Omental fat pad (tissue), 3 donors: ENCODE measurements at regions not wholly inside any gene's neighbourhood (a gene's known extent, or its start where the extent isn't known, plus 50 kb on each side); places are given as distances from the start of the nearest gene placed in this dataset.
"Not testable (repeated sequence)": the region's sequence is repeated elsewhere in the genome, so short reads cannot be mapped to it uniquely, and the experiment has no call there.

Experiments used
- ATAC-seq: fragments of 150-250 bp; one replicate; pipeline ENCODE4 v1.9.1; 2016; ENCODE audit warnings: mild to moderate bottlenecking, moderate library complexity; ENCODE audit not compliant: low FRiP score
- DNase-seq: peaks from one replicate; pipeline ENCODE4 v3.0.0-alpha.2; 2019; ENCODE audit warnings: low spot score
- TF ChIP-seq, protein P1 (sequence below), 3 donors: fragments of 450-650 bp; IDR thresholded peaks; one replicate each; pipeline ENCODE4 v1.5.1; 2016 to 2017; ENCODE audit warnings: antibody characterized with exemption in 3 of 3, mild to moderate bottlenecking in 3 of 3, moderate library complexity in 2 of 3

DNA sequence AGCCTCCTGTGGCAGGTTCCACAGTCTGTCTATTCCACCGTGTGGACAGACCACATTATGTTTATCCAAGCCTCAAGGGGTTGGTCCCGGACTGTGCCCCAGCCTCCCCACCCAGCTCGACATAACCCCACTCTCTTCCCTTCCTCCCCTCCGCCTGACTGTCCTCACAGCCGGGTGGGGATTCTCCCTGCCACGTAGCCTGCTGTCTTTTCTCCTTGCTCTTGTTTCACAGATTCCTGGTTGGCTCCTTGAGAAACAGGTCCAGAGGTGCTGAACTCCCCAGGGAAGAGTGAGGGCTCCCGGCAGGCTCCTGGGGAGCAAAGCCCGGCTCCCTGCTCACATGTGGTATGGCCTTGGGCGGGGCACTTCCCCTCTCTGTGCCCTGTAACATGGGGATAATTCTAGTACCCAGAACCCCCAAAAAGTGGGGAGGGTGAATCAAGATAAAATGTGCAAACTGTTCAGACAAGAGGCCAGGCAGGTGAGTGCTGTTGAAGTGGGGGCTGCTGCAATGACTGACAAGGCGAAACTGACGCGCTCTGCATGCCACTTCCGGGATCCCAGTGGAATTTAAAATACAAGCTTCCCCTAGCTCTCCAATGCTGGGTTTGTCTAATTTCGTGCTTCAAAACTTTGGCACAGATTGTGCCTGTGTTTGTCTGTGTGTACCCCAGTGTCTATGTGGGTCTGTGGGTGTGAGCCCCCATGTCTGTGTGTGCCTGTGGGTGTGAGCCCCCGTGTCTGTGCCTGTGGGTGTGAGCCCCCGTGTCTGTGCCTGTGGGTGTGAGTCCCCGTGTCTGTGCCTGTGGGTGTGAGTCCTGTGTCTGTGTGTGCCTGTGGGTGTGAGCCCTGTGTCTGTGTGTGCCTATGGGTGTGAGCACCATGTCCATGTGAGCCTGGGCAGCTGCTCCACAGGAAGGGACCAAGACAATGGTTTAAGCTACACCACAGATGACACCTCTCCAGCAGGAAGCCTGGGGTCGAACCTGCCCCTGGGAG is 160.6 kb upstream of the IQSEC1 start:
- no peak for DNase-seq
- no peak for ATAC-seq
- TF ChIP-seq, protein P1, sequence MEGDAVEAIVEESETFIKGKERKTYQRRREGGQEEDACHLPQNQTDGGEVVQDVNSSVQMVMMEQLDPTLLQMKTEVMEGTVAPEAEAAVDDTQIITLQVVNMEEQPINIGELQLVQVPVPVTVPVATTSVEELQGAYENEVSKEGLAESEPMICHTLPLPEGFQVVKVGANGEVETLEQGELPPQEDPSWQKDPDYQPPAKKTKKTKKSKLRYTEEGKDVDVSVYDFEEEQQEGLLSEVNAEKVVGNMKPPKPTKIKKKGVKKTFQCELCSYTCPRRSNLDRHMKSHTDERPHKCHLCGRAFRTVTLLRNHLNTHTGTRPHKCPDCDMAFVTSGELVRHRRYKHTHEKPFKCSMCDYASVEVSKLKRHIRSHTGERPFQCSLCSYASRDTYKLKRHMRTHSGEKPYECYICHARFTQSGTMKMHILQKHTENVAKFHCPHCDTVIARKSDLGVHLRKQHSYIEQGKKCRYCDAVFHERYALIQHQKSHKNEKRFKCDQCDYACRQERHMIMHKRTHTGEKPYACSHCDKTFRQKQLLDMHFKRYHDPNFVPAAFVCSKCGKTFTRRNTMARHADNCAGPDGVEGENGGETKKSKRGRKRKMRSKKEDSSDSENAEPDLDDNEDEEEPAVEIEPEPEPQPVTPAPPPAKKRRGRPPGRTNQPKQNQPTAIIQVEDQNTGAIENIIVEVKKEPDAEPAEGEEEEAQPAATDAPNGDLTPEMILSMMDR (IDR thresholded peaks at IDR 0.05): no peak

DNA sequence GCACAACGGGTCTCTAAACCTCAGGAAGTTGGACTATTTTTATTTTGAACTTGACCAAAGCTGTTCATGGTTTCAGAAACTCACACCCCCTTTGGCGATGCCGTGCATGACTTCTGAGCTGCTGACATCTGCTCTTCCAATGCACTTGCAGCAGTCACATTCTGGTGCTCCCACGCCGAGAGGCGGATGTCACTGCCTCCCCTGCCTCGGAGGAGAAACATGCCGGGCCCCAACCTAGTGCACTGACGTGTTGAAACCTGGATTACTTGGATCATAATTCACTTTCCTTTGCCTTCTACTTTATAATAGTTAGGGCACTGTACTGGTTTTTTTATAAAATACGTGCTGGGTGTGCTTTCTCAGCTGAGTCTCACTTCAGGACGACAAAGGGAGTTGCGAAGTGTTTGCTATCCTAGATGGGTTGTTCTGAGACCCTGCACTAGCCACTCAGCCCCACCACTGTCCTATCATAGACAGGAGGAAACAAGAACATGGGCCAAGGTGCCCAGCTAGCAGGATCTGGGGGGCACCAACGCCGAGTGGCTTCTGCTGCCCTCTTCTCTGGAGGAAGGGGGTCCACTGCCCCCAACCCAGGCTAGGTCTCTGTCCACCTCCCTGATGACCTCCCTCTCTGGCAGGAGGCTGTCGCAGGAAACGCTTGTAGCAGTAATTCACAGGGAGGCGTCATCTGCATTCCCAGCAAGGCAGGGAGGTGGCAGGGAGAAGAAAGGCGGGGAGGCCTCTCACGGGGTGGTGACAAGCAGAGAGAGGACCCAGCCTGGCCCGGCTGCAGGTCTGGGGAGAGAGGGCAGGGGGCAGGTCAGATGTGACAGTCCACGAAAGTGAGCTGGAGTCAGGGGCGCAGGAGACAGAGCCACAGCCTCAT is 158.8 kb upstream of the IQSEC1 start:
- ATAC-seq (no peak), DNase-seq (no peak)
- TF ChIP-seq, protein P1 (IDR thresholded peaks at IDR 0.05): no peak

DNA sequence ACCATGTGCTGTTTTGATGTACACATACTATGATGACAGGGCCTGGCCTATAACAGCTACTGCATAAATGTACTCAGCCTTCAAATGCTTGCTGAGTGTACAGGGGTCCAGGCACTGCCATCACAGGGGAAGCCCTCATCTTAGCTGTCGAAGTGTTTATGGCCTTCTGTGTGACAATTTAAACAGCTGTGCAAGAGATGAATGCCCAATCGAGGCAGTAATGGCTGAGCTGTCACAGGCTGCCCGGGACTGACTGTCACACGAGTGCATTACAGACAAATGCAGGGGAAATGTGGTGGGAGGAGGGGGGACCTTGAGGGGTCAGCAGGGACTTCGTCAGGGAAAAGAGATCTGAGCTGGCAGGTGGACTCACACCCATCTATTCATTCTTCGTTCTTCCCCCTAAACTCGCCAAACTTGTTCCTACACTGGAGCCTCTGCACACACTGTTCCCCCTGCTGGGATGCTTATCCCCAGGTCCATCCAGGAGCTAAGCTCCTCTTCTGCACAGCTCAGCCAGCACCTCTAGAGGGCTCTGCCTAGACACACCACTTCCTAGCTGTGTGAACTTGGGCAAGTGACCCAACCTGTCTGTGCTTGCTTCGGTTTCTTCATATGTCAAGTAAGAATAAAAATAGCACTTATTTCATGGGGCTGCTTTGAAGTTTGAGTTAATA is 156.2 kb upstream of the IQSEC1 start:
- TF ChIP-seq, protein P1 (IDR thresholded peaks at IDR 0.05): no peak
- ATAC-seq: no peak
- no peak for DNase-seq

DNA sequence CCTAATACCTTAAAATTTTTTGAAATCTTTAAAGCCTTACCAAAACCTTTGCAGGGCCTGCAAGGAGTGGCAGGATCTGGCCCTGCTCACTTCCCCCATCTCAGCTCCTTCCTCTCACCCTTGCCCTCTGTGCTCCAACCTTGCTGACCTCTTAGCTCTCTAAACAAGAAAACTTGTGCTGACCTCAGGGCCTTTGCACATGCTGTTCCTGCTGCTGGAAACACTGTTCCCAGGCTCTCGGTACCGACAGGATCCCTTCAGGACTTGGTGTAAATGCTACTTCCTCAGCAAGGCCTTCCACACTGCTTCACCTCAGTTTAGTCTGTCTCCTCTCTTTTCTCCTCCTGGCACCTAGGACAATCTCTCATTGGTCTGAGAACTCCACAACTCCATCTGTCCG is 155.4 kb upstream of the IQSEC1 start:
- DNase-seq (no peak), ATAC-seq (no peak)
- TF ChIP-seq, protein P1 (IDR thresholded peaks at IDR 0.05): no peak

DNA sequence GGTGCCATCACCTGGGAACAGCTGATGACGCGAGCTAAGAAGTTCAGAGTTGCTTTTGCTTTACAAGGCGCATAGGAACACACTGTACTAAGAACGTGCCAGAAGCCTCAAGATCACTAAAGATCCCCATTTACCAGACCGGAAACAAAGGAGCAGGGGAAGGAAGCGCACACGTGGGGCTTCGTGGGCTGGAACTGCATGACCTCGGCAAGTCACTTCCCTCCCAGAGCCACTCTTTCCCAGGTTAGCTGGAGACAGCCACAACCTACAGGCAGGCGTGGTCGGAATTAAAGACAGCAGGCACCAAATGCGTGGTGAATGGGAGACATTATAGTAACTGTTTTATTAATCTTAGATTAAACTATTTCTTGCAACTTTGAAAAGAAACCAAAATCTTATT is 154.9 kb upstream of the IQSEC1 start:
- DNase-seq, ATAC-seq: not testable (repeated sequence)

DNA sequence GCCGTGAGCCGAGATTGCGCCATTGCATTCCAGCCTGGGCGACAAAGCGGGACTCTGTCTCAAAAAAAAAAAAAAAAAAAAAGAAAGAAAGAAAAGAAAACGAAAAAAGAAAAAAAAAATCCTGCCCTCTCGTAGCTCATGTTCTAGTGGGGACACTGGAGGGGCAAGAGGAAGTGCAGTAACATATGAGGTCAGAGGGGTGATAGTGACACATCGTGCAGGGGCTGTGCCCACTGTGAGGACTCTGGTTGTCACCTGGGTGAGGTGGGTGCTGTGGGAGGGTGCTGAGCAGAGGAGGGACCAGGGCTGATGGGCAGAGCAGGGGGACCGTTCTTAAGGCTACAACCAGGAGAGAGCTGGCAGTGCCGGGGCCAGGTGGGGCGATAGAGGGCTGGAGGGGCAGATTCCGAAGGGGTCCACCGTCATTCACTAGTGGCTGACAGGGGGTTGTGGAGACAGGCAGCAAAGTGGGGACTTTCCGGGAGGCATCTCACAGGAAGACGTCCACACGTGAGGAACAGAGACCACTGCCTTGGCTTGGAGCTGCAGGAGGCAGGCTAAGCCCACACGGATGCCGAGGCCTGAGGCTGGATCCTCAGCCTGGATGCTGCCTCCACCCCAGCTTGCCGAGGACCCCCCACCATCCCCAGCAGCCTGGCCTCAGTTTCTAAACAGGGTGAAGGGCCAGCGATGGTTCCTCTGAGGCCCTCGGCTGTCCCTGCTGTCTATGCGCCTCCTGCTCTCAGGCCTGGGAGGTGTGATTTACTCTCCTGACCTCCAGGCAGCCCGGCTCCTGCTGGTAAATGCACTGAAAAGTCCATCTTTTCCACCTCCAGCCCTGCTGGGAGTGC is 154.3 kb upstream of the IQSEC1 start:
- no peak for ATAC-seq
- DNase-seq: no peak
- TF ChIP-seq, protein P1 (IDR thresholded peaks at IDR 0.05): no peak
